ENCODE measurements at regions not wholly inside any gene's neighbourhood (a gene's known extent, or its start where the extent isn't known, plus 50 kb on each side); places are given as distances from the start of the nearest gene placed in this dataset.

- Histone ChIP-seq H3K14ac (ENCODE audit: insufficient read length) (no peak overlapping the region), H2BK20ac (ENCODE audit: low read length) (no peak overlapping the region), H3K4me1 (replicated peaks in 1 of 4; ENCODE audit: control insufficient read depth in 3 of 4, insufficient read depth in 4 of 4, low read length in 3 of 4) (peaks cover 1 to 8% (median 4%) of the 10 kb centered on the region in 4 experiments; a peak in 4 of 7 replicates), H2AFZ (ENCODE audit: low read length) (no peak overlapping the region), H2BK12ac (ENCODE audit: low read depth, low read length) (no peak overlapping the region), H4K20me1 (replicated peaks in 1 of 2; ENCODE audit: control insufficient read depth in 1 of 2, insufficient read depth in 2 of 2, low read length in 2 of 2) (no peaks in the 10 kb centered on the region), H3K36me3 (ENCODE audit: control insufficient read depth in 2 of 4, insufficient read depth in 4 of 4, low read length in 3 of 4) (no peaks in the 10 kb centered on the region), H4K8ac (ENCODE audit: extremely low read depth, insufficient read depth, low read length) (no peak overlapping the region), H4K91ac (replicated peaks; ENCODE audit: insufficient read length, low read length) (no peak overlapping the region), H3K9ac (replicated peaks in 1 of 4; ENCODE audit: extremely low read depth in 1 of 4, low read depth in 3 of 4, low read length in 3 of 4) (no peak overlapping the region), H2BK5ac (ENCODE audit: low read depth, low read length) (no peak overlapping the region), H3K4me2 (ENCODE audit: insufficient read depth in 1 of 2, low read depth in 2 of 2, low read length in 2 of 2) (no peak overlapping the region), H3K27me3 (replicated peaks in 1 of 4; ENCODE audit: control insufficient read depth in 3 of 4, extremely low read depth in 1 of 4, insufficient read depth in 3 of 4, low read length in 3 of 4) (no peaks in the 10 kb centered on the region), H3K56ac (replicated peaks; ENCODE audit: insufficient read length, low read depth, low read length) (no peak overlapping the region), H3K18ac (ENCODE audit: extremely low read depth, low read length) (no peak overlapping the region), H3K4me3 (ENCODE audit: extremely low read depth in 1 of 4, insufficient read depth in 2 of 4, low read depth in 3 of 4, low read length in 4 of 4) (no peak overlapping the region), H3K23ac (ENCODE audit: insufficient read length) (no peak overlapping the region), H2BK120ac (replicated peaks; ENCODE audit: low read depth, low read length) (no peak overlapping the region), H4K5ac (ENCODE audit: insufficient read length, low read depth, low read length) (no peak overlapping the region), H2AK5ac (ENCODE audit: low read depth, low read length) (no peak overlapping the region), H3K23me2 (ENCODE audit: low read depth, low read length) (no peaks in the 10 kb centered on the region), H3K4ac (replicated peaks; ENCODE audit: insufficient read length, low read depth, low read length) (no peak overlapping the region), H3K27ac (ENCODE audit: low read depth, low read length) (no peak overlapping the region), H3K79me2 (ENCODE audit: control insufficient read depth in 1 of 2, insufficient read depth in 2 of 2, low read length in 2 of 2) (no peaks in the 10 kb centered on the region), H3K9me3 (ENCODE audit: insufficient read depth in 2 of 2, low read depth in 1 of 2, low read length in 1 of 2) (no peaks in the 10 kb centered on the region), H3K79me1 (ENCODE audit: low read depth, low read length) (no peaks in the 10 kb centered on the region), H2BK15ac (ENCODE audit: low read length) (no peak overlapping the region)
- DNase-seq (ENCODE audit: low read depth in 1 of 2, low spot score in 2 of 2): no peak
- 100% methylated on average over 3 of the region's 3 CpGs; no CpG with 5 or more reads in 1 of the 2 experiments for WGBS, 2 experiments (ENCODE audit: extremely low coverage in 1 of 2, insufficient coverage in 1 of 2, insufficient read length in 1 of 2, insufficient replicate concordance in 2 of 2, low coverage in 1 of 2, low lambda C conversion rate in 2 of 2, missing lambda C conversion rate in 1 of 2)
- POLR2A ChIA-PET (ENCODE audit: partially characterized antibody): no interaction called here
- no peak for FAIRE-seq
- CTCF ChIA-PET (ENCODE audit: partially characterized antibody): interaction anchor here (0.6 to 1.2 kb wide), 3 partner anchors 9 to 807 kb away, joined by 3 to 4 read pairs (median 3); no protein-coding TSS in a partner anchor
- TF ChIP-seq GABPA (IDR thresholded peaks at IDR 0.05; ENCODE audit: borderline replicate concordance, insufficient read depth, low read length) (no peak), HDAC2 (IDR thresholded peaks at IDR 0.05; ENCODE audit: borderline replicate concordance in 1 of 2, low read depth in 2 of 2, low read length in 2 of 2) (no peak), SRF (IDR thresholded peaks at IDR 0.05; ENCODE audit: low read depth, low read length) (no peak), EP300 (IDR thresholded peaks at IDR 0.05; ENCODE audit: borderline replicate concordance in 1 of 2, low read depth in 2 of 2, low read length in 2 of 2) (no peak), CTCF (IDR thresholded peaks at IDR 0.05; ENCODE audit: control extremely low read depth in 1 of 3, insufficient read depth in 1 of 3, low read depth in 1 of 3, low read length in 3 of 3) (no peak), EGR1 (IDR thresholded peaks at IDR 0.05; ENCODE audit: borderline replicate concordance, low read depth, low read length) (no peak), CHD1 (IDR thresholded peaks at IDR 0.05; ENCODE audit: low read depth, low read length) (no peak), NRF1 (IDR thresholded peaks at IDR 0.05; ENCODE audit: low read depth, low read length) (no peak), CBX8 (IDR thresholded peaks at IDR 0.05; ENCODE audit: borderline replicate concordance, low read depth, low read length) (no peak), CBX5 (IDR thresholded peaks at IDR 0.05; ENCODE audit: low read depth, low read length) (no peak), BCL11A (IDR thresholded peaks at IDR 0.05; ENCODE audit: low read depth in 2 of 2, low read length in 2 of 2) (no peak)
Observed at GRCh38 chr9:106689089-106689488, 173.9 kb upstream of the ZNF462 start.

All from H1 (cell line).